T-helper 17 cell (primary cell): ENCODE measurements at regions not wholly inside any gene's neighbourhood (a gene's known extent, or its start where the extent isn't known, plus 50 kb on each side); places are given as distances from the start of the nearest gene placed in this dataset.

Source experiments
- ATAC-seq: fragments of 150-1000 bp; cut with Tn5 transposase; 2 replicates; pipeline ENCODE4 v1.10.0; 2021; ENCODE audit warnings: mild to moderate bottlenecking, moderate library complexity
- DNase-seq, 3 donors: peaks; one replicate each; pipeline versions ENCODE4 v3.0.0 to v3.0.0-alpha.2; 2020 to 2021
- H3K9me3 ChIP-seq: one replicate; pipeline ENCODE4 v1.7.0; 2013; ENCODE audit warnings: low read length, mild to moderate bottlenecking; ENCODE audit not compliant: control insufficient read depth, poor library complexity, severe bottlenecking
- H3K27ac Mint-ChIP-seq: one replicate; pipeline ENCODE4 v1.8.0; 2022; ENCODE audit warnings: mild to moderate bottlenecking, moderate library complexity, mixed read lengths
- H3K27me3 Mint-ChIP-seq: one replicate; pipeline ENCODE4 v1.8.0; 2022; ENCODE audit warnings: mixed read lengths
- H3K36me3 Mint-ChIP-seq: one replicate; pipeline ENCODE4 v1.8.0; 2022; ENCODE audit warnings: low read depth, mixed read lengths
- H3K4me1 Mint-ChIP-seq: one replicate; pipeline ENCODE4 v1.8.0; 2022; ENCODE audit warnings: mild to moderate bottlenecking, mixed read lengths
- H3K4me3 Mint-ChIP-seq: one replicate; pipeline ENCODE4 v1.8.0; 2022; ENCODE audit warnings: mild to moderate bottlenecking, moderate library complexity, mixed read lengths

DNA sequence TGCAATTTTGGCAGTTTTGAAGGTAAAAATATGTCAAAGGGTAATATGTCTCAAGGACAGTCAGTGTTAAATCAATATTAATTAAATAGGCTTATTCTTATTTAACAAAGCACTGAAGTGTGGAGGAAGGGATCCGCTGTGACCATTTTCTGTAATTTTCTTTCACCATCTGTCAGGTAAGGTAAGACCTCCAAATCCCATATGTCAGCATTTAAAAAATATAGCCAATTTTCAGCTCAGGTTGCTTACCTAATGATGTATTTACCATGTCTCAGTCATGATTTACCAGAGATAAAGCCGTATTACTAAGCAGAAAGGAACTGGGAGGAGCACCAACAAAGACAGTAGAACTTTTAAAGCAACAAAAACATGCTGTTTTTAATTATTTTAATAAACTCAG, 683.9 kb downstream of the CCSER2 start:
- Mint-ChIP-seq H3K36me3 (no peaks in the 10 kb centered on the region), H3K27ac (no peak overlapping the region), H3K4me3 (no peak overlapping the region), H3K4me1 (no peaks in the 10 kb centered on the region), H3K27me3 (no peaks in the 10 kb centered on the region)
- H3K9me3 ChIP-seq = no peaks in the 10 kb centered on the region
- DNase-seq (no peak), ATAC-seq (no peak)

- Mint-ChIP-seq H3K27me3 (no peaks in the 10 kb centered on the region), H3K36me3 (no peaks in the 10 kb centered on the region), H3K27ac (no peak overlapping the region)
Measured at GRCh38 chr10:85026878-85027467, 698.6 kb downstream of the CCSER2 start.

DNA sequence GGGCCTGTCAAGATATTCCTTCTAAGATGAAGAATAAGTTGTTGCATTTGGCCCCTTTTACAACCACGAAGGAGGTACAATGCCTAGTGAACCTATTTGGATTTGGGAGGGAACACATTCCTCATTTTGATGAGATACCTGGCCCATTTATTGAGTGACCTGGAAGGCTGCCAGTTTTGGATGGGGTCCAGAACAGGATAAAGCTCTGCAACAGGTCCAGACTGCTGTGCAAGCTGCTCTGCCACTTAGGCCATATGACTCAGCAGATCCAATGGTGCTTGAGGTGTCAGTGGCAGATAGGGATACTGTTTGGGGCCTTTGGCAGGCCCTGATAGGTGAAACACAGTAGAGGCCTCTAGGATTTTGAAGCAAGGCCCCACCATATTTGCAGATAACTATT, 704.6 kb downstream of the CCSER2 start:
- no peak overlapping the region for H3K27ac Mint-ChIP-seq
- no peak for ATAC-seq
- no peaks in the 10 kb centered on the region for H3K27me3 Mint-ChIP-seq
- DNase-seq = no peak
- no peaks in the 10 kb centered on the region for H3K36me3 Mint-ChIP-seq
- H3K4me3 Mint-ChIP-seq = no peak overlapping the region
- H3K4me1 Mint-ChIP-seq = no peaks in the 10 kb centered on the region
- H3K9me3 ChIP-seq = no peaks in the 10 kb centered on the region

More at GRCh38 chr10:85026878-85027467, 698.6 kb downstream of the CCSER2 start:
- no peak for DNase-seq
- Mint-ChIP-seq H3K4me1 (no peaks in the 10 kb centered on the region), H3K4me3 (no peak overlapping the region)
- H3K9me3 ChIP-seq = no peaks in the 10 kb centered on the region
- ATAC-seq = no peak

- peaks cover 2% of the 10 kb centered on the region for H3K9me3 ChIP-seq
- Mint-ChIP-seq H3K27ac (no peak overlapping the region), H3K4me3 (no peak overlapping the region), H3K27me3 (no peaks in the 10 kb centered on the region), H3K4me1 (no peaks in the 10 kb centered on the region), H3K36me3 (no peaks in the 10 kb centered on the region)
- DNase-seq = no peak
- ATAC-seq = no peak
Measured at GRCh38 chr10:85036661-85037060, 708.3 kb downstream of the CCSER2 start.

- Mint-ChIP-seq H3K27me3 (no peaks in the 10 kb centered on the region), H3K4me3 (no peak overlapping the region), H3K27ac (no peak overlapping the region), H3K4me1 (no peaks in the 10 kb centered on the region), H3K36me3 (no peaks in the 10 kb centered on the region)
- no peak for ATAC-seq
- DNase-seq = no peak
- peaks cover 2% of the 10 kb centered on the region for H3K9me3 ChIP-seq
Measured at GRCh38 chr10:85039311-85039710, 710.9 kb downstream of the CCSER2 start.

DNA sequence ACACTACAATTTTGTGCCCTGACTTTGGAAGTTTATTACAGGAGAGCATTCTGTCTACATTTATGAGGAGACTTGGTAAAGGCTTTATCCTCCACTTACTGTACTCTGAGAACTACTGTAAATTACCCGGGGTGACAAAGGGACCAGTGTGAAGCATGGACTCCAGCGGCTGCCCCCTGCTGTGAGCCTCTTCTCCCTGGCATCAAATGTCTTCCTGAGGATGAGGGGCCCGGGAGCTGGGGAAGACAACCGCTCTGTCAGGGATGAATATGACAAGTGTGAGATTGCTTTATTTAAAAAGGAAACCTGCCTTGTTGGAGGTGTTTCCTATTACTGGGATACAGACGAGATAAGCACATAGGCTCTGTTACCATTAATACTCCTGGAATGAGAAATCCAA, 714.8 kb downstream of the CCSER2 start:
- Mint-ChIP-seq H3K4me3 (no peak overlapping the region), H3K36me3 (no peaks in the 10 kb centered on the region), H3K27ac (no peak overlapping the region), H3K4me1 (no peaks in the 10 kb centered on the region), H3K27me3 (no peaks in the 10 kb centered on the region)
- ATAC-seq = no peak
- DNase-seq = no peak
- peaks cover 2% of the 10 kb centered on the region for H3K9me3 ChIP-seq

- H3K27ac Mint-ChIP-seq = no peak overlapping the region
- no peaks in the 10 kb centered on the region for H3K27me3 Mint-ChIP-seq
- no peaks in the 10 kb centered on the region for H3K4me1 Mint-ChIP-seq
- H3K36me3 Mint-ChIP-seq = no peaks in the 10 kb centered on the region
- ATAC-seq (no peak), DNase-seq (no peak)
- H3K9me3 ChIP-seq = peaks cover 2% of the 10 kb centered on the region
- H3K4me3 Mint-ChIP-seq = no peak overlapping the region
Measured at GRCh38 chr10:85045046-85045445, 716.7 kb downstream of the CCSER2 start.

GRCh38 chr10:85047170-85047834, 718.9 kb downstream of the CCSER2 start:
- H3K4me3 Mint-ChIP-seq = no peak overlapping the region
- no peaks in the 10 kb centered on the region for H3K36me3 Mint-ChIP-seq
- no peak overlapping the region for H3K27ac Mint-ChIP-seq
- H3K4me1 Mint-ChIP-seq = no peaks in the 10 kb centered on the region
- H3K27me3 Mint-ChIP-seq = no peaks in the 10 kb centered on the region
- DNase-seq = no peak
- H3K9me3 ChIP-seq = no peaks in the 10 kb centered on the region
- no peak for ATAC-seq

DNA sequence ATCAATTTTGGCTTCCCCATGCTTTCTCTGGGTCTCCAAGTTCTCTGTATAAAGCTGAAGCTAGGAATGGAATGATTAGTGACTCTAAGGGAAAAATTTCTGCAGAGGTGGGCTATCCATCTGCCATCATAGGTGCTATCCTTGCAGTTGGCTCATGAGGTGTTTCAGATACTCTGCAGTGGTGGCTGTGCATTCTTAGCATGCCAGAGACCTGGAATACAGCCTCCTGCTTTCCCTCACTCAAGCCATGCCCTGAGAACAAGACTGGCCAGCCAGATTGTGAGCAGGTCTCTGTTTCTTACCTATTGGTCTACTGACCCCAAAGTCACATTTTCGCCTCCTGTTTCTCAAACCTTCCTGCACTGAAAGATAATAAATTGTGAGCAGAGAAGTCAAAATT, 719.6 kb downstream of the CCSER2 start:
- Mint-ChIP-seq H3K27ac (no peak overlapping the region), H3K36me3 (no peaks in the 10 kb centered on the region), H3K27me3 (no peaks in the 10 kb centered on the region), H3K4me3 (no peak overlapping the region), H3K4me1 (no peaks in the 10 kb centered on the region)
- ATAC-seq (no peak), DNase-seq (no peak)
- H3K9me3 ChIP-seq = no peaks in the 10 kb centered on the region

- ATAC-seq (no peak), DNase-seq (no peak)
- H3K27ac Mint-ChIP-seq = no peak overlapping the region
- no peaks in the 10 kb centered on the region for H3K27me3 Mint-ChIP-seq
- no peak overlapping the region for H3K4me3 Mint-ChIP-seq
- H3K9me3 ChIP-seq = no peaks in the 10 kb centered on the region
- no peaks in the 10 kb centered on the region for H3K4me1 Mint-ChIP-seq
- H3K36me3 Mint-ChIP-seq = no peaks in the 10 kb centered on the region
Measured at GRCh38 chr10:85048644-85049043, 720.3 kb downstream of the CCSER2 start.

DNA sequence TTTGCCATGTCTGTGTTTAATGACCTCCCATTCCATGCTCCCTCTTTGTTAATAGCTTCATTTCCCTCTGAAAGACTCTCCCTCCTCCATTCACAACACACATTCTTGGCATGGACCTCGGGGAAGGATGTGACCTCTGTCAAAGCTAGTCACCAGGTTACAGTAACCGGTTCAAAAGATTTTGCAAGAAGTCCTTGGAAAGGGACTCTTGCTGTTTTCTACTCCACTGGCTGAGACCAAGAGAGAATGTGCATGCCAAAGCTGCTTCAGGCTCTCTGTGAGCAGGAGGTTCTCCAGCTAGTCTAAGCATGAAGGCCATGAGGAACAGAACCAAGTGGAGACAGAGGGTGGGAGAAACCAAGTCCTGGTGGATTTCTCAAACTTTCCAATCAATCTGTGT, 732.6 kb downstream of the CCSER2 start:
- no peak for DNase-seq
- Mint-ChIP-seq H3K4me1 (no peaks in the 10 kb centered on the region), H3K27me3 (no peaks in the 10 kb centered on the region), H3K4me3 (no peak overlapping the region), H3K36me3 (no peaks in the 10 kb centered on the region), H3K27ac (no peak overlapping the region)
- no peaks in the 10 kb centered on the region for H3K9me3 ChIP-seq
- no peak for ATAC-seq

GRCh38 chr10:85061401-85061800, 733.0 kb downstream of the CCSER2 start:
- no peaks in the 10 kb centered on the region for H3K9me3 ChIP-seq
- DNase-seq (no peak), ATAC-seq (no peak)
- Mint-ChIP-seq H3K27me3 (no peaks in the 10 kb centered on the region), H3K36me3 (no peaks in the 10 kb centered on the region), H3K27ac (no peak overlapping the region), H3K4me3 (no peak overlapping the region), H3K4me1 (no peaks in the 10 kb centered on the region)

GRCh38 chr10:85067955-85068354, 739.6 kb downstream of the CCSER2 start:
- H3K27me3 Mint-ChIP-seq = no peaks in the 10 kb centered on the region

DNA sequence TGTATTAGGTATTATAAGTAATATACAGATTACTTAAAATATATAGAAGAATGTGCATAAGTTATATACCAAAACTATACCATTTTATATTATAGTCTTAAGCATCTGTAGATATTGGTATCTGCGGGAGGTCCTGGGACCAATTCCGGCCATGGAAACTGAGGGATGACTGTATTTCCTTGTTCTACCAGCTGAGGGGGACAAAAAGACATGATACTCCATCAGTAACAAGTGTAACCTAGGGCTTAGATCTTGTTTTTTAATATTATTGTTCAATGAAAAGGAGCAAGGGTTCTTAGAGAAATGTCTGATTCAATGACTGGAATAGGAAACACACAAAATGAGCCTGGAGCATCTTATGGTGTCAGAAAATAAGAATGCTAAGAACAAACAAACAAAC, 752.5 kb downstream of the CCSER2 start:
- Mint-ChIP-seq H3K4me3 (no peak overlapping the region), H3K27ac (no peak overlapping the region), H3K36me3 (no peaks in the 10 kb centered on the region), H3K27me3 (no peaks in the 10 kb centered on the region), H3K4me1 (no peaks in the 10 kb centered on the region)
- H3K9me3 ChIP-seq = no peaks in the 10 kb centered on the region
- DNase-seq (no peak), ATAC-seq (no peak)

More at GRCh38 chr10:85067955-85068354, 739.6 kb downstream of the CCSER2 start:
- Mint-ChIP-seq H3K4me3 (no peak overlapping the region), H3K4me1 (no peaks in the 10 kb centered on the region), H3K27ac (no peak overlapping the region), H3K36me3 (no peaks in the 10 kb centered on the region)
- DNase-seq = no peak
- no peak for ATAC-seq
- H3K9me3 ChIP-seq = no peaks in the 10 kb centered on the region
